Endodermal cell (in vitro differentiated cells): ENCODE measurements at regions not wholly inside any gene's neighbourhood (a gene's known extent, or its start where the extent isn't known, plus 50 kb on each side); places are given as distances from the start of the nearest gene placed in this dataset.

Experiments
- DNase-seq: peaks from one replicate; pipeline ENCODE4 v3.0.0-alpha.2; 2017
- H3K27ac ChIP-seq: 2 replicates; pipeline ENCODE4 v1.5.1; 2013; ENCODE audit warnings: mild to moderate bottlenecking, low read depth, low read length, moderate library complexity
- H3K27me3 ChIP-seq: 2 replicates; pipeline ENCODE4 v1.6.1; 2013; ENCODE audit warnings: mild to moderate bottlenecking, low read length, moderate library complexity; ENCODE audit not compliant: insufficient read depth, control insufficient read depth, poor library complexity, severe bottlenecking
- H3K36me3 ChIP-seq: 2 replicates; pipeline ENCODE4 v1.7.0; 2013; ENCODE audit warnings: mild to moderate bottlenecking, low read length, moderate library complexity; ENCODE audit not compliant: control insufficient read depth, insufficient read depth
- H3K4me1 ChIP-seq: one replicate; pipeline ENCODE4 v1.7.0; 2013; ENCODE audit warnings: low read length; ENCODE audit not compliant: control insufficient read depth, insufficient read depth
- H3K4me3 ChIP-seq: 2 replicates; pipeline ENCODE4 v1.5.1; 2013; ENCODE audit warnings: mild to moderate bottlenecking, low read length, moderate library complexity
- H3K9ac ChIP-seq: 2 replicates; pipeline ENCODE4 v1.6.1; 2013; ENCODE audit warnings: mild to moderate bottlenecking, low read length, moderate library complexity; ENCODE audit not compliant: poor library complexity, severe bottlenecking; ENCODE audit errors: extremely low read depth
- H3K9me3 ChIP-seq: 2 replicates; pipeline ENCODE4 v1.6.1; 2013; ENCODE audit warnings: mild to moderate bottlenecking, low read length, moderate library complexity; ENCODE audit not compliant: control insufficient read depth
- H3K27ac Mint-ChIP-seq: 2 replicates; pipeline ENCODE4 v1.8.0; 2020; ENCODE audit warnings: mixed read lengths
- H3K27me3 Mint-ChIP-seq: 2 replicates; pipeline ENCODE4 v1.8.0; 2021; ENCODE audit warnings: mild to moderate bottlenecking, mixed read lengths; ENCODE audit not compliant: insufficient read depth
- H3K36me3 Mint-ChIP-seq: 2 replicates; pipeline ENCODE4 v1.8.0; 2020; ENCODE audit warnings: low read depth, mixed read lengths
- H3K4me1 Mint-ChIP-seq: 2 replicates; pipeline ENCODE4 v1.8.0; 2020; ENCODE audit warnings: mixed read lengths
- H3K4me3 Mint-ChIP-seq: 2 replicates; pipeline ENCODE4 v1.8.0; 2020; ENCODE audit warnings: mild to moderate bottlenecking, moderate library complexity, mixed read lengths
- H3K9me3 Mint-ChIP-seq: 2 replicates; pipeline ENCODE4 v1.8.0; 2020; ENCODE audit warnings: mild to moderate bottlenecking, mixed read lengths
- WGBS, 2 experiments: methylation state at CpG; one replicate each; pipeline versions ENCODE4 v1.1.5 to v1.1.7; 2013; ENCODE audit warnings: missing lambda C conversion rate in 2 of 2, mixed read lengths in 1 of 2; ENCODE audit not compliant: insufficient coverage in 1 of 2, insufficient read length in 1 of 2; 5-methylcytosine and 5-hydroxymethylcytosine counted together
- TF ChIP-seq, protein P1 (sequence below): fragments of 200-600 bp; sonication (generic); conservative IDR thresholded peaks from 2 replicates; pipeline ENCODE4 v1.5.0; 2021; ENCODE audit warnings: antibody characterized with exemption, mild to moderate bottlenecking

DNA sequence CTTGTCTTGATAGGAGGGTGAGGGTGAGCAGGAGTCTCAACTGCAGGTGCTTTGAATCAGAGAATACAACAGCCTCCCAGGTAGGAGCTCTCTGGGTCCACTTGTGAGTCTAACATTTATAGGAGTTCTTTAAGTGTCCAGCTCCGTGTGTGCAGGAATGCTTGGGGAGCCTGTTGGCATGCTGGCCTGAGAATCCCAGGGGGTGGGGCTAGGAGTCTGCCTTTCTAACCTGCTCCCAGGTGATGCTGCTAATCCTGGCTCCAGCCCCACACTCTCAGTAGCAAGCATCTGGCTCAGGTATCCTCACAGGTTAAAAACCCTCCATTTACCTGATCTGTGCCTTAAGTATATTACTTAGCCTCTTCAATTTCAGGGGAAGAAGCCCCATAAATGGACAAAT is 368.9 kb downstream of the RBM26 start:
- Mint-ChIP-seq H3K4me3 (no peak overlapping the region), H3K27ac (no peak overlapping the region), H3K27me3 (peaks cover 35% of the 10 kb centered on the region), H3K9me3 (no peaks in the 10 kb centered on the region), H3K4me1 (no peaks in the 10 kb centered on the region), H3K36me3 (no peaks in the 10 kb centered on the region)
- DNase-seq: no peak
- 64% methylated on average over 1 of the region's 1 CpG; no CpG with 5 or more reads in 1 of the 2 experiments for WGBS, 2 experiments
- Histone ChIP-seq H3K27me3 (peaks cover 28% of the 10 kb centered on the region), H3K4me3 (no peak overlapping the region), H3K9ac (no peak overlapping the region), H3K36me3 (no peaks in the 10 kb centered on the region), H3K4me1 (no peaks in the 10 kb centered on the region), H3K9me3 (no peaks in the 10 kb centered on the region), H3K27ac (no peak overlapping the region)
- TF ChIP-seq, protein P1, sequence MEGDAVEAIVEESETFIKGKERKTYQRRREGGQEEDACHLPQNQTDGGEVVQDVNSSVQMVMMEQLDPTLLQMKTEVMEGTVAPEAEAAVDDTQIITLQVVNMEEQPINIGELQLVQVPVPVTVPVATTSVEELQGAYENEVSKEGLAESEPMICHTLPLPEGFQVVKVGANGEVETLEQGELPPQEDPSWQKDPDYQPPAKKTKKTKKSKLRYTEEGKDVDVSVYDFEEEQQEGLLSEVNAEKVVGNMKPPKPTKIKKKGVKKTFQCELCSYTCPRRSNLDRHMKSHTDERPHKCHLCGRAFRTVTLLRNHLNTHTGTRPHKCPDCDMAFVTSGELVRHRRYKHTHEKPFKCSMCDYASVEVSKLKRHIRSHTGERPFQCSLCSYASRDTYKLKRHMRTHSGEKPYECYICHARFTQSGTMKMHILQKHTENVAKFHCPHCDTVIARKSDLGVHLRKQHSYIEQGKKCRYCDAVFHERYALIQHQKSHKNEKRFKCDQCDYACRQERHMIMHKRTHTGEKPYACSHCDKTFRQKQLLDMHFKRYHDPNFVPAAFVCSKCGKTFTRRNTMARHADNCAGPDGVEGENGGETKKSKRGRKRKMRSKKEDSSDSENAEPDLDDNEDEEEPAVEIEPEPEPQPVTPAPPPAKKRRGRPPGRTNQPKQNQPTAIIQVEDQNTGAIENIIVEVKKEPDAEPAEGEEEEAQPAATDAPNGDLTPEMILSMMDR: no peak

DNA sequence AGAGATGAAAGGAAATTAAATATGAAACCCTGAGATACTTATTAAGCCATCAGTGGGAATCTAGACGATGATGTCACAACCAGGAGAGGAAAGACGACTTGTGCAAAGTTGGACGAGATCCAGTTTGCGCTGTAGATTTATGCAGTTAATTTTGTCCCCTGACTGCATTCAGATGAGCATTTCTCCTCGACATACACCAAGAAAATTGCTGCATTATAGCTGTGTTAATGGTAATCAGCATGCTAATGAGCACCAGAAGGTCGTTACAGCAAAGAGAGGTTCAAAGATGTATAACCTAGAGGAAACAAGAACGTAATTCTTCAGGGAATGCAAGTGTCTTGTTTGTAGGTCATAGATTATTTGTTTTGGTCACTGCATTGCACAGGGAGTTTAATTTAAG is 371.7 kb downstream of the RBM26 start:
- H3K36me3 Mint-ChIP-seq: no peaks in the 10 kb centered on the region

GRCh38 chr13:79030513-79030912 is 371.6 kb upstream of the OBI1 start:
- Mint-ChIP-seq H3K4me1 (peaks cover 5% of the 10 kb centered on the region), H3K9me3 (no peaks in the 10 kb centered on the region), H3K27me3 (peaks cover 46% of the 10 kb centered on the region), H3K4me3 (no peak overlapping the region), H3K36me3 (no peaks in the 10 kb centered on the region), H3K27ac (no peak overlapping the region)
- Histone ChIP-seq H3K27me3 (peaks cover 55% of the 10 kb centered on the region), H3K9me3 (no peaks in the 10 kb centered on the region), H3K4me3 (no peak overlapping the region), H3K9ac (no peak overlapping the region), H3K27ac (no peak overlapping the region), H3K4me1 (no peaks in the 10 kb centered on the region), H3K36me3 (no peaks in the 10 kb centered on the region)
- WGBS, 2 experiments: 92% methylated on average over 2 of the region's 2 CpGs; no CpG with 5 or more reads in 1 of the 2 experiments
- TF ChIP-seq, protein P1: no peak
- no peak for DNase-seq

More for the DNA sequence above, 371.7 kb downstream of the RBM26 start:
- Histone ChIP-seq H3K4me3 (no peak overlapping the region), H3K27ac (no peak overlapping the region), H3K4me1 (no peaks in the 10 kb centered on the region), H3K9ac (no peak overlapping the region), H3K9me3 (no peaks in the 10 kb centered on the region), H3K36me3 (no peaks in the 10 kb centered on the region), H3K27me3 (peaks cover 42% of the 10 kb centered on the region)
- Mint-ChIP-seq H3K4me1 (no peaks in the 10 kb centered on the region), H3K27me3 (peaks cover 45% of the 10 kb centered on the region), H3K4me3 (no peak overlapping the region), H3K27ac (no peak overlapping the region), H3K9me3 (no peaks in the 10 kb centered on the region)
- DNase-seq: no peak
- WGBS, 2 experiments: 91 to 96% methylated on average over 7 of the region's 7 CpGs
- TF ChIP-seq, protein P1: no peak
